ENCODE measurements at regions not wholly inside any gene's neighbourhood (a gene's known extent, or its start where the extent isn't known, plus 50 kb on each side); places are given as distances from the start of the nearest gene placed in this dataset.

DNA sequence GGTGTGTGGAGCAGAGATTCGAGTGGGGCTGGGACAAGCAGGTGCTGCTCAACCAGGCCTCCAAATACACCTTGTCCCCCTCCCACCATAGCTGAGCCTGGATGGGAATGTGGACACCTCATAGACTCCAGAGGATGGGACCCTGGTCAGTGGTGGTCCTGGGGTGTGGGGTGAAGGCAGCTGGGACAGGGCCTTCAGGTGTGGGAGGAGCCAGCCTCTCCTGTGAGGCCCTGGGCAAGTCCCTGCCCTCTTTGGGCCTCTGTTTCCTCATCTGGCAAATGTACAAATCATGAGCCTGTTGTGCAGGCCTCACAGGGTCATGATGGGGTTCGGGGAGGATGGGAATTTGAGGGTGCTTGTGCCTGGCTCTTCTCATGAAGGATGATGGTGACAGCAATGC lies 362.9 kb upstream of the NUPR2 start:
- Histone ChIP-seq H3K4me3 (ENCODE audit: insufficient read depth, low read depth, low read length) (no peak overlapping the region), H2BK120ac (ENCODE audit: low read depth, low read length) (no peak overlapping the region), H3K23ac (ENCODE audit: low read depth, low read length) (no peak overlapping the region), H3K18ac (ENCODE audit: low read depth, low read length) (no peak overlapping the region), H4K8ac (ENCODE audit: low read depth in 2 of 2, low read length in 2 of 2) (no peak overlapping the region), H3K4me1 (ENCODE audit: control insufficient read depth, insufficient read depth, low read length) (no peaks in the 10 kb centered on the region), H3K9ac (ENCODE audit: low read depth, low read length) (no peak overlapping the region), H3K14ac (replicated peaks; ENCODE audit: low read depth, low read length) (no peak overlapping the region), H3K27me3 (ENCODE audit: control insufficient read depth, insufficient read depth, low read length) (no peaks in the 10 kb centered on the region), H2BK20ac (ENCODE audit: low read depth, low read length) (no peak overlapping the region), H2AK5ac (ENCODE audit: low read depth, low read length) (no peak overlapping the region), H4K20me1 (ENCODE audit: insufficient read depth, low read length) (no peaks in the 10 kb centered on the region), H2AFZ (replicated peaks; ENCODE audit: low read length, poor library complexity) (no peak overlapping the region), H4K91ac (ENCODE audit: insufficient read depth, low read depth, low read length) (no peak overlapping the region), H3K27ac (ENCODE audit: insufficient read depth, low read length) (no peak overlapping the region), H3K36me3 (ENCODE audit: control insufficient read depth, insufficient read depth, low read length) (no peaks in the 10 kb centered on the region), H3K4me2 (ENCODE audit: low read depth, low read length) (no peak overlapping the region), H2BK15ac (ENCODE audit: low read depth, low read length) (no peak overlapping the region), H4K5ac (ENCODE audit: low read depth, low read length) (no peak overlapping the region), H3K4ac (ENCODE audit: low read depth, low read length) (no peak overlapping the region), H3K56ac (ENCODE audit: extremely low read depth, insufficient read depth, low read length) (no peak overlapping the region), H2AK9ac (replicated peaks; ENCODE audit: low read depth, low read length, poor library complexity) (no peak overlapping the region), H2BK5ac (ENCODE audit: low read depth, low read length, poor library complexity, severe bottlenecking) (no peak overlapping the region), H3K79me1 (ENCODE audit: low read depth in 1 of 2, low read length in 2 of 2) (no peaks in the 10 kb centered on the region), H3K9me1 (ENCODE audit: insufficient read depth, low read length) (no peaks in the 10 kb centered on the region), H3K9me3 (ENCODE audit: control insufficient read depth, insufficient read depth, low read length) (peaks cover 56% of the 10 kb centered on the region)
- dilution Hi-C loops (cut with HindIII; ENCODE audit: low sequenced_read_pairs, unreplicated experiment) (no loop called here), intact Hi-C loops (cut with micrococcal nuclease) (no loop called here), in situ Hi-C loops (cut with MboI; ENCODE audit: low sequenced_read_pairs) (no loop called here)
- ChIA-PET CTCF (interaction anchor here (0.6 kb wide), 1 partner anchor 841 kb away, joined by 5 read pairs; no protein-coding TSS in a partner anchor), POLR2A (ENCODE audit: unreplicated experiment) (no interaction called here)
- no TSS peak for BruUV-seq (replicated peaks)
- ATAC-seq (ENCODE audit: low read depth) (no peak), DNase-seq (no peak)
- WGBS, 2 experiments (ENCODE audit: extremely low coverage in 2 of 2, insufficient read length in 1 of 2): no CpG with 5 or more reads among the region's 2 CpGs
- TF ChIP-seq POLR2A (IDR thresholded peaks at IDR 0.05; ENCODE audit: low read depth, low read length) (no peak), CHD1 (IDR thresholded peaks at IDR 0.05; ENCODE audit: low read depth, low read length) (no peak), FOS (IDR thresholded peaks at IDR 0.05; ENCODE audit: low read depth, low read length) (no peak), NFE2L2 (IDR thresholded peaks at IDR 0.05; ENCODE audit: low read depth, low read length) (no peak), CEBPB (IDR thresholded peaks at IDR 0.05; ENCODE audit: low read depth, low read length) (no peak), RFX5 (IDR thresholded peaks at IDR 0.05; ENCODE audit: low read depth, low read length) (no peak), BHLHE40 (IDR thresholded peaks at IDR 0.05; ENCODE audit: low read depth, low read length) (no peak), RAD21 (IDR thresholded peaks at IDR 0.05; ENCODE audit: low read length) (no peak)
- TF ChIP-seq, protein P1, sequence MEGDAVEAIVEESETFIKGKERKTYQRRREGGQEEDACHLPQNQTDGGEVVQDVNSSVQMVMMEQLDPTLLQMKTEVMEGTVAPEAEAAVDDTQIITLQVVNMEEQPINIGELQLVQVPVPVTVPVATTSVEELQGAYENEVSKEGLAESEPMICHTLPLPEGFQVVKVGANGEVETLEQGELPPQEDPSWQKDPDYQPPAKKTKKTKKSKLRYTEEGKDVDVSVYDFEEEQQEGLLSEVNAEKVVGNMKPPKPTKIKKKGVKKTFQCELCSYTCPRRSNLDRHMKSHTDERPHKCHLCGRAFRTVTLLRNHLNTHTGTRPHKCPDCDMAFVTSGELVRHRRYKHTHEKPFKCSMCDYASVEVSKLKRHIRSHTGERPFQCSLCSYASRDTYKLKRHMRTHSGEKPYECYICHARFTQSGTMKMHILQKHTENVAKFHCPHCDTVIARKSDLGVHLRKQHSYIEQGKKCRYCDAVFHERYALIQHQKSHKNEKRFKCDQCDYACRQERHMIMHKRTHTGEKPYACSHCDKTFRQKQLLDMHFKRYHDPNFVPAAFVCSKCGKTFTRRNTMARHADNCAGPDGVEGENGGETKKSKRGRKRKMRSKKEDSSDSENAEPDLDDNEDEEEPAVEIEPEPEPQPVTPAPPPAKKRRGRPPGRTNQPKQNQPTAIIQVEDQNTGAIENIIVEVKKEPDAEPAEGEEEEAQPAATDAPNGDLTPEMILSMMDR (conservative IDR thresholded peaks at IDR 0.05; ENCODE audit: low read depth, low read length): no peak
- TF ChIP-seq, protein P2, sequence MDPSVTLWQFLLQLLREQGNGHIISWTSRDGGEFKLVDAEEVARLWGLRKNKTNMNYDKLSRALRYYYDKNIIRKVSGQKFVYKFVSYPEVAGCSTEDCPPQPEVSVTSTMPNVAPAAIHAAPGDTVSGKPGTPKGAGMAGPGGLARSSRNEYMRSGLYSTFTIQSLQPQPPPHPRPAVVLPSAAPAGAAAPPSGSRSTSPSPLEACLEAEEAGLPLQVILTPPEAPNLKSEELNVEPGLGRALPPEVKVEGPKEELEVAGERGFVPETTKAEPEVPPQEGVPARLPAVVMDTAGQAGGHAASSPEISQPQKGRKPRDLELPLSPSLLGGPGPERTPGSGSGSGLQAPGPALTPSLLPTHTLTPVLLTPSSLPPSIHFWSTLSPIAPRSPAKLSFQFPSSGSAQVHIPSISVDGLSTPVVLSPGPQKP (IDR thresholded peaks at IDR 0.05; ENCODE audit: borderline replicate concordance, low read depth, low read length): no peak
- TF ChIP-seq, protein P3, sequence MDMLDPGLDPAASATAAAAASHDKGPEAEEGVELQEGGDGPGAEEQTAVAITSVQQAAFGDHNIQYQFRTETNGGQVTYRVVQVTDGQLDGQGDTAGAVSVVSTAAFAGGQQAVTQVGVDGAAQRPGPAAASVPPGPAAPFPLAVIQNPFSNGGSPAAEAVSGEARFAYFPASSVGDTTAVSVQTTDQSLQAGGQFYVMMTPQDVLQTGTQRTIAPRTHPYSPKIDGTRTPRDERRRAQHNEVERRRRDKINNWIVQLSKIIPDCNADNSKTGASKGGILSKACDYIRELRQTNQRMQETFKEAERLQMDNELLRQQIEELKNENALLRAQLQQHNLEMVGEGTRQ (IDR thresholded peaks at IDR 0.05; ENCODE audit: low read depth, low read length): no peak
